Astrocyte (in vitro differentiated cells and primary cell): ENCODE measurements at regions not wholly inside any gene's neighbourhood (a gene's known extent, or its start where the extent isn't known, plus 50 kb on each side); places are given as distances from the start of the nearest gene placed in this dataset.

Experiments
- DNase-seq: peaks from one replicate; pipeline ENCODE4 v3.0.0-alpha.2; 2010; ENCODE audit warnings: low read depth
- FAIRE-seq: peaks from 2 replicates; lab custom pipeline; 2011; peaks lifted over from hg19 to GRCh38; lab: Jason Lieb, UNC
- H2AFZ ChIP-seq: 2 replicates; pipeline ENCODE4 v1.6.0; 2012; ENCODE audit warnings: low read depth, low read length, inconsistent platforms
- H3K27ac ChIP-seq: 2 replicates; pipeline ENCODE4 v1.5.1; 2011; ENCODE audit warnings: low read depth, low read length, inconsistent platforms
- H3K27me3 ChIP-seq: 2 replicates; pipeline ENCODE4 v1.6.0; 2011; ENCODE audit warnings: low read length, inconsistent platforms; ENCODE audit not compliant: insufficient read depth
- H3K36me3 ChIP-seq: 2 replicates; pipeline ENCODE4 v1.5.1; 2011; ENCODE audit warnings: low read length, inconsistent platforms; ENCODE audit not compliant: insufficient read depth
- H3K4me1 ChIP-seq: 2 replicates; pipeline ENCODE4 v1.5.1; 2011; ENCODE audit warnings: low read length, inconsistent platforms; ENCODE audit not compliant: insufficient read depth
- H3K4me2 ChIP-seq: 2 replicates; pipeline ENCODE4 v1.6.0; 2012; ENCODE audit warnings: low read length, inconsistent platforms
- H3K4me3 ChIP-seq: 2 replicates; pipeline ENCODE4 v1.5.1; 2011; ENCODE audit warnings: low read depth, mild to moderate bottlenecking, low read length, inconsistent platforms; ENCODE audit not compliant: insufficient read depth
- H3K79me2 ChIP-seq: 2 replicates; pipeline ENCODE4 v1.6.0; 2012; ENCODE audit warnings: mild to moderate bottlenecking, low read length, inconsistent platforms; ENCODE audit not compliant: insufficient read depth
- H3K9ac ChIP-seq: 2 replicates; pipeline ENCODE4 v1.6.0; 2012; ENCODE audit warnings: mild to moderate bottlenecking, low read length, inconsistent platforms
- H3K9me3 ChIP-seq: 2 replicates; pipeline ENCODE4 v1.5.1; 2012; ENCODE audit warnings: low read depth, mild to moderate bottlenecking, low read length, inconsistent platforms; ENCODE audit not compliant: insufficient read depth
- H4K20me1 ChIP-seq: 2 replicates; pipeline ENCODE4 v1.6.0; 2012; ENCODE audit warnings: low read length, inconsistent platforms; ENCODE audit not compliant: insufficient read depth
- H3K27ac Mint-ChIP-seq: one replicate; pipeline ENCODE4 v1.8.0; 2021; ENCODE audit warnings: mild to moderate bottlenecking, mixed read lengths; ENCODE audit not compliant: unreplicated experiment
- H3K27me3 Mint-ChIP-seq: one replicate; pipeline ENCODE4 v1.8.0; 2021; ENCODE audit warnings: low read depth, mixed read lengths; ENCODE audit not compliant: unreplicated experiment
- H3K36me3 Mint-ChIP-seq: one replicate; pipeline ENCODE4 v1.8.0; 2021; ENCODE audit warnings: low read depth, mixed read lengths; ENCODE audit not compliant: unreplicated experiment
- H3K4me1 Mint-ChIP-seq: one replicate; pipeline ENCODE4 v1.8.0; 2021; ENCODE audit warnings: low read depth, mixed read lengths; ENCODE audit not compliant: unreplicated experiment
- H3K4me3 Mint-ChIP-seq: one replicate; pipeline ENCODE4 v1.8.0; 2021; ENCODE audit warnings: mild to moderate bottlenecking, moderate library complexity, mixed read lengths; ENCODE audit not compliant: unreplicated experiment
- H3K9me3 Mint-ChIP-seq: one replicate; pipeline ENCODE4 v1.8.0; 2021; ENCODE audit warnings: mild to moderate bottlenecking, mixed read lengths; ENCODE audit not compliant: unreplicated experiment
- EZH2 ChIP-seq: IDR thresholded peaks from 2 replicates; pipeline ENCODE4 v1.6.1; 2012; ENCODE audit warnings: mild to moderate bottlenecking, low read length, inconsistent platforms; ENCODE audit not compliant: insufficient read depth
- TF ChIP-seq, protein P1 (sequence below): IDR thresholded peaks from 2 replicates; pipeline ENCODE4 v1.5.1; 2011; ENCODE audit warnings: low read depth, mild to moderate bottlenecking, inconsistent platforms, low read length, moderate library complexity; ENCODE audit not compliant: insufficient read depth

DNA sequence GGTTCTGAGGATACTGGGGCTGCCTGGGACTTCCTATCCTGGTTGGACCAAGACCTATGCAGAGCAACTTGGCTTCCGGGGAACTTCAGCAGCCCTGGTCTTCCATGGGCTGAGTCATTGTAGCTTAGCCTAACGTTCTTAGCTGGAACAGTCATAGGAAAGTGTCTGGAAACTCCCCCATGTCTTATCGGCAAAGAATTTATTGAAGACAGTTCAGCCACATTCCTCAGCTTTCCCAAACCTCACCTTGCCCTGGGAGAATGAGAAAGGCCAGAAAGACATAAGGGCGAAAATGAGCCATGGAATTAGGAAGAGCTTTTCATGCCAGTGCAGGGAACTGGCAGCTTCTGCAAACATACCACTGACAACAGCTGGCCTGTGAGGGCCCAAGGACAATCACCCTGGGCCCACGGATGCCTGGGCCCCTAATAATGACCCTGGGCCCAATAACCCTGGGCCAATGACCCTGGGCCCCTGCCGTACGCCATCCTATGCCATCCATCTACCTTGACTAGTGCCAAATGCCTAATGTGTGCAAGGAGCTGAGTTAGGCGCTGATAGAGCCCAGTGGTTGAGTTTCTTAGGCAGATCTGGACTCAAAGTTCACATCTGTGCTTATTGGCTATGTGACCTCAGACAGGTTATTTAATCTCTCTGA lies 114.4 kb upstream of the GADD45A start:
- Histone ChIP-seq H3K9me3 (no peaks in the 10 kb centered on the region), H3K4me3 (no peak overlapping the region), H4K20me1 (no peaks in the 10 kb centered on the region), H3K4me2 (peak overlapping the region; percentile 62), H3K27me3 (no peaks in the 10 kb centered on the region), H3K4me1 (peaks cover 35% of the 10 kb centered on the region), H3K27ac (peak overlapping the region; percentile 89), H3K9ac (peak overlapping the region; percentile 65), H2AFZ (peak overlapping the region; percentile 43), H3K36me3 (no peaks in the 10 kb centered on the region), H3K79me2 (no peaks in the 10 kb centered on the region)
- Mint-ChIP-seq H3K36me3 (no peaks in the 10 kb centered on the region), H3K4me3 (peak overlapping the region; percentile 10), H3K27ac (peak overlapping the region; percentile 92), H3K27me3 (no peaks in the 10 kb centered on the region), H3K4me1 (peaks cover 21% of the 10 kb centered on the region), H3K9me3 (no peaks in the 10 kb centered on the region)
- TF ChIP-seq, protein P1, sequence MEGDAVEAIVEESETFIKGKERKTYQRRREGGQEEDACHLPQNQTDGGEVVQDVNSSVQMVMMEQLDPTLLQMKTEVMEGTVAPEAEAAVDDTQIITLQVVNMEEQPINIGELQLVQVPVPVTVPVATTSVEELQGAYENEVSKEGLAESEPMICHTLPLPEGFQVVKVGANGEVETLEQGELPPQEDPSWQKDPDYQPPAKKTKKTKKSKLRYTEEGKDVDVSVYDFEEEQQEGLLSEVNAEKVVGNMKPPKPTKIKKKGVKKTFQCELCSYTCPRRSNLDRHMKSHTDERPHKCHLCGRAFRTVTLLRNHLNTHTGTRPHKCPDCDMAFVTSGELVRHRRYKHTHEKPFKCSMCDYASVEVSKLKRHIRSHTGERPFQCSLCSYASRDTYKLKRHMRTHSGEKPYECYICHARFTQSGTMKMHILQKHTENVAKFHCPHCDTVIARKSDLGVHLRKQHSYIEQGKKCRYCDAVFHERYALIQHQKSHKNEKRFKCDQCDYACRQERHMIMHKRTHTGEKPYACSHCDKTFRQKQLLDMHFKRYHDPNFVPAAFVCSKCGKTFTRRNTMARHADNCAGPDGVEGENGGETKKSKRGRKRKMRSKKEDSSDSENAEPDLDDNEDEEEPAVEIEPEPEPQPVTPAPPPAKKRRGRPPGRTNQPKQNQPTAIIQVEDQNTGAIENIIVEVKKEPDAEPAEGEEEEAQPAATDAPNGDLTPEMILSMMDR = no peak
- TF ChIP-seq EZH2 = no peak
- peak; percentile 97 for FAIRE-seq
- DNase-seq = peak; percentile 98

DNA sequence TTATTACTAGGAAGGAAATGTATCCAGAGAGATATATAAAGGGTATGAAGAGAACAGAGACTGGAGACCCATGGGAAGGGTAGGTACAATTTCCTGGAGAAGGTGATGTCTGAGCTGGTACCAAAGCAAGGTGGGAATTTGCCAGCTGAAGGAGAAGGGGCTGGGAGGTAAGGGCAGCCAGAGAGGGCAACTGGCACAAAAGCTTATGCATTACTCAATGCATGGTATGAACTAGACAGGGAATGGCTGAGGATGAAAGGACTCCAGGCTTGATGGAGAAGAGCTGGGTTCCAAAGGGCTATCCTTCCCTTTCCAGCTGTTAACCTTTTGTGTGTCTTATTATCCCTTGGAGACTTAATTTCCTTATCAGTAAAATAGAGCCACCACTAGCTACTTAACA lies 113.6 kb upstream of the GADD45A start:
- H3K4me3 Mint-ChIP-seq = no peak overlapping the region
- H3K36me3 Mint-ChIP-seq = no peaks in the 10 kb centered on the region
- Histone ChIP-seq H3K27me3 (no peaks in the 10 kb centered on the region), H3K27ac (peak overlapping the region; percentile 89), H3K79me2 (no peaks in the 10 kb centered on the region), H3K4me2 (peak overlapping the region; percentile 62), H3K9me3 (no peaks in the 10 kb centered on the region), H4K20me1 (no peaks in the 10 kb centered on the region), H2AFZ (no peak overlapping the region), H3K36me3 (no peaks in the 10 kb centered on the region), H3K4me1 (peaks cover 35% of the 10 kb centered on the region), H3K4me3 (no peak overlapping the region), H3K9ac (peak overlapping the region; percentile 65)
- FAIRE-seq (no peak), DNase-seq (no peak)
- no peak for TF ChIP-seq EZH2
- peak overlapping the region; percentile 92 for H3K27ac Mint-ChIP-seq
- H3K9me3 Mint-ChIP-seq = no peaks in the 10 kb centered on the region
- H3K4me1 Mint-ChIP-seq = peaks cover 24% of the 10 kb centered on the region
- no peaks in the 10 kb centered on the region for H3K27me3 Mint-ChIP-seq

DNA sequence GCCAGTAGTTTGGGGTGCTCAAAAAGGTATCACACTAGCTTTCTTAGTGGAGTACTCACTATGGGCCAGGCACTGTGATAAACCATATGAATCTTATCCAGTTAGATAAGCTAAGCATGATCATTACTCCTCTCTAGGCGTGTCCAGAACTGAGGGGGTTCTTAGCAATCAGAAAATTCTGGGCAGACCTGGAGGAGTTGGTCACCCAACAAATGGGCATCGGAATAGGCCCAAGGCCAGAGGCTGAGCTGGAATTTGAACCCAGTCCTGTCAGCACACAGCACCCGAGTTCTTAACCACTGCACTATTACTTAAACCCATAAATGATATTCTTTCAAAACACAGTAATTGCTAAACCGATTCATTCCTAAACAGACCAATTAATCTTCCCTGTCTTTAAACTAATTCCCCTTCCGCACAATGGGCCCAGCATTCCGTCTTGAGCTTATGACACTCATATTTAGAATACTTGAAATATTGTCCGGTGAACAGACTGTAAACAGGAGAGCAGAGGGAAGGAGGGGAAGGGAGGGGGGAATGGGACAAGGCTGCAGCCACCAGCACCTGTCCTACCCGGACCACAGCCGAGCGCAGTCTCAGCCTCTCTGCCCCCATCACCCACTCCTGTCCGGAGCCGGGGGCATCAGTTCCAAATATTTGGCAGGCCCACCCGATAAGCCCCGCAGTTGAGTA lies 113.0 kb upstream of the GADD45A start:
- no peaks in the 10 kb centered on the region for H3K36me3 ChIP-seq
- DNase-seq (peak; percentile 25), FAIRE-seq (no peak)
- Mint-ChIP-seq H3K9me3 (no peaks in the 10 kb centered on the region), H3K4me1 (peaks cover 24% of the 10 kb centered on the region), H3K27ac (peak overlapping the region; percentile 92), H3K36me3 (no peaks in the 10 kb centered on the region), H3K27me3 (no peaks in the 10 kb centered on the region), H3K4me3 (no peak overlapping the region)
- no peaks in the 10 kb centered on the region for H3K27me3 ChIP-seq
- no peak overlapping the region for H3K9ac ChIP-seq
- H3K9me3 ChIP-seq = no peaks in the 10 kb centered on the region
- no peak overlapping the region for H3K4me3 ChIP-seq
- no peaks in the 10 kb centered on the region for H3K79me2 ChIP-seq
- TF ChIP-seq, protein P1 = no peak
- TF ChIP-seq EZH2 = no peak
- no peak overlapping the region for H2AFZ ChIP-seq
- no peak overlapping the region for H3K27ac ChIP-seq
- H4K20me1 ChIP-seq = no peaks in the 10 kb centered on the region
- no peak overlapping the region for H3K4me2 ChIP-seq
- peaks cover 33% of the 10 kb centered on the region for H3K4me1 ChIP-seq
